ENCODE measurements at regions not wholly inside any gene's neighbourhood (a gene's known extent, or its start where the extent isn't known, plus 50 kb on each side); places are given as distances from the start of the nearest gene placed in this dataset.

GRCh38 chr5:97388794-97389193 is 205.7 kb upstream of the RIOK2 start:
- Histone ChIP-seq H3K4me3 (no peak overlapping the region), H3K27ac (no peak overlapping the region), H3K36me3 (no peaks in the 10 kb centered on the region), H3K27me3 (no peaks in the 10 kb centered on the region), H3K9me3 (no peaks in the 10 kb centered on the region), H3K4me1 (no peaks in the 10 kb centered on the region)
- TF ChIP-seq CTCF (IDR thresholded peaks at IDR 0.05), result no peak
- no peak for TF ChIP-seq POLR2A (IDR thresholded peaks at IDR 0.05)
- DNase-seq, result no peak
- intact Hi-C loops (cut with DNase I; ENCODE audit: low total_unique reads), result no loop called here

- no peak overlapping the region for H3K27ac ChIP-seq
- no peaks in the 10 kb centered on the region for H3K27me3 ChIP-seq
- H3K9me3 ChIP-seq, result no peaks in the 10 kb centered on the region
These were observed 217.5 kb upstream of the RIOK2 start for GRCh38 chr5:97400537-97400936.

GRCh38 chr5:97405941-97406340 is 222.9 kb upstream of the RIOK2 start:
- H3K9me3 ChIP-seq, result no peaks in the 10 kb centered on the region
- intact Hi-C loops (cut with DNase I; ENCODE audit: low total_unique reads), result no loop called here
- TF ChIP-seq CTCF (IDR thresholded peaks at IDR 0.05), result no peak
- no peak for TF ChIP-seq POLR2A (IDR thresholded peaks at IDR 0.05)

More at GRCh38 chr5:97400537-97400936, 217.5 kb upstream of the RIOK2 start:
- DNase-seq, result no peak
- intact Hi-C loops (cut with DNase I; ENCODE audit: low total_unique reads), result no loop called here
- TF ChIP-seq CTCF (IDR thresholded peaks at IDR 0.05), result no peak
- TF ChIP-seq POLR2A (IDR thresholded peaks at IDR 0.05), result no peak
- Histone ChIP-seq H3K36me3 (no peaks in the 10 kb centered on the region), H3K4me3 (no peak overlapping the region), H3K4me1 (no peaks in the 10 kb centered on the region)

GRCh38 chr5:97406946-97407676 is 224.1 kb upstream of the RIOK2 start:
- intact Hi-C loops (cut with DNase I; ENCODE audit: low total_unique reads), result no loop called here
- no peak overlapping the region for H3K4me3 ChIP-seq
- H3K27me3 ChIP-seq, result no peaks in the 10 kb centered on the region
- no peaks in the 10 kb centered on the region for H3K4me1 ChIP-seq
- no peak for DNase-seq
- TF ChIP-seq POLR2A (IDR thresholded peaks at IDR 0.05), result no peak
- no peak for TF ChIP-seq CTCF (IDR thresholded peaks at IDR 0.05)
- H3K27ac ChIP-seq, result no peak overlapping the region
- H3K36me3 ChIP-seq, result no peaks in the 10 kb centered on the region
- no peaks in the 10 kb centered on the region for H3K9me3 ChIP-seq

More at GRCh38 chr5:97405941-97406340, 222.9 kb upstream of the RIOK2 start:
- Histone ChIP-seq H3K4me1 (no peaks in the 10 kb centered on the region), H3K36me3 (no peaks in the 10 kb centered on the region), H3K4me3 (no peak overlapping the region), H3K27ac (no peak overlapping the region), H3K27me3 (no peaks in the 10 kb centered on the region)
- no peak for DNase-seq

- Histone ChIP-seq H3K27me3 (no peaks in the 10 kb centered on the region), H3K36me3 (no peaks in the 10 kb centered on the region), H3K4me3 (no peak overlapping the region), H3K9me3 (no peaks in the 10 kb centered on the region), H3K27ac (no peak overlapping the region), H3K4me1 (no peaks in the 10 kb centered on the region)
- no peak for TF ChIP-seq CTCF (IDR thresholded peaks at IDR 0.05)
- TF ChIP-seq POLR2A (IDR thresholded peaks at IDR 0.05), result no peak
- no peak for DNase-seq
- intact Hi-C loops (cut with DNase I; ENCODE audit: low total_unique reads), result no loop called here
These were observed 225.3 kb upstream of the RIOK2 start for GRCh38 chr5:97408331-97408730.

All from uterus (tissue), 3 donors.